Gastrocnemius medialis (tissue), 4 donors: ENCODE measurements at regions not wholly inside any gene's neighbourhood (a gene's known extent, or its start where the extent isn't known, plus 50 kb on each side); places are given as distances from the start of the nearest gene placed in this dataset.

ENCODE experiments used
- CTCF ChIP-seq, 5 experiments: fragments of 450-650 bp in 3 of 5; fragments of 200-600 bp in 2 of 5; sonication (generic) in 2 of 5; IDR thresholded peaks in 4 of 5; conservative IDR thresholded peaks in 1 of 5; 1 replicate in 4 of 5; 2 replicates in 1 of 5; pipeline ENCODE4 v1.5.1; 2016 to 2019; ENCODE audit warnings: antibody characterized with exemption in 5 of 5, mild to moderate bottlenecking in 3 of 5, moderate library complexity in 3 of 5
- POLR2A ChIP-seq, 2 donors: fragments of 450-650 bp; IDR thresholded peaks; one replicate each; pipeline ENCODE4 v1.6.1; 2017; ENCODE audit warnings: antibody characterized with exemption in 2 of 2, mild to moderate bottlenecking in 2 of 2, moderate library complexity in 2 of 2

GRCh38 chr2:147632198-147632597 is 212.6 kb upstream of the ACVR2A start:
- TF ChIP-seq CTCF (IDR thresholded peaks at IDR 0.05 in 4 of 5, conservative IDR thresholded peaks at IDR 0.05 in 1 of 5), result no peak
- TF ChIP-seq POLR2A (IDR thresholded peaks at IDR 0.05), result no peak
